ENCODE measurements at regions not wholly inside any gene's neighbourhood (a gene's known extent, or its start where the extent isn't known, plus 50 kb on each side); places are given as distances from the start of the nearest gene placed in this dataset.

DNA sequence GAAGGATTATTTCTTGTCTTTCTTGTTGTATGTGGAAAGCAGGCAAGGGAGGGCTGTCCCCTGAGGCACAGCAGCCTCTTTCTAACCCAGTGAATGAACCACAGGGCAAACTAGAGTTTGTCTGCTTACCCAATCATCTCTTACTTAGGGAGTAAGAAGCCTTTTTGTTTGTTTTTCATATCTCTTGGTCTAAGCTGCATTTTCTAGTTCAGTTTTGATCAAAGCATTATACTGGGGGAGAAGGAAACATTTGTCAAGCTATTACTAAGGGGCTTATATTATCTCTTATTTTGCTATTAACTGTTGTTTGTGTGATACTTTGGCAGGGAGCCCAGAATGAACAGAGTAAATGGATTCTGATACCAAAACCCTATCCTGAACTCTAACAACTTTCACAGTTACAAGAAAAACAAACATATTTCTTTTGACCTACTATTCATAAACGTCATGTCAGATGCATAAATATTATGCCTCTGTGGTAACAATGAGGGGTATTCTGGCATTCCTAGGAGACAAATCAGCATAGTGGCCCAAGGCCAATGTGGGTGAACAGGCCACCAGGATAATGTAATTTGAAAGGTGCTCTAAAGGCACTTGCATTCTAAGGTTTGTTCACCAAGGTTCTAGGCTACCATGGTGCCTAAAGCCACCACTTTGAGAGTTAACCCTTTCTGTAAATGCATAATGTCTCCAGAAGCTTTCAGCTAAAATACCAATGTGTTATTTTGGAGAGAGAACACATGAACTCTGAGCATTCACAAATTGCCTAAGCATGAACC is 271.6 kb upstream of the ZPLD1 start:
- no peak for DNase-seq

DNA sequence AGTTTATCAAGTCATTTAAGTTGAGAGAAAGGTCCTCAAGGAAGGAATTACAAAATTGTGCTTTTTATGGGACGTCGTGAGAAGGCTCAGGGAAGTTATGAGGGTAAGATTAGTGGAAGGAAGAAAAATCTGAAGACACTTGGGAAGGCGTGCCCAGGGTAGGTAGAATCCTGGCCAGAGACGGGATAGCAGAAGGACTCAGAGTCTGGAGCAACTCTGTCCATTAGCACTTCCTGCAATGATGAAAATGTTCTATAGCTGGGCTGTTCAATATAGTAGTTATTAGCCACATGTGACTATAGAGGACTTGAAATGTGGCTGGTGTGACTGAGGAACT is 271.0 kb upstream of the ZPLD1 start:
- DNase-seq = no peak

GRCh38 chr3:102165367-102165766 is 269.4 kb upstream of the ZPLD1 start:
- no peak for DNase-seq

GRCh38 chr3:102169915-102170479 is 264.8 kb upstream of the ZPLD1 start:
- DNase-seq = no peak

GRCh38 chr3:102170545-102170944 is 264.3 kb upstream of the ZPLD1 start:
- DNase-seq = no peak

DNA sequence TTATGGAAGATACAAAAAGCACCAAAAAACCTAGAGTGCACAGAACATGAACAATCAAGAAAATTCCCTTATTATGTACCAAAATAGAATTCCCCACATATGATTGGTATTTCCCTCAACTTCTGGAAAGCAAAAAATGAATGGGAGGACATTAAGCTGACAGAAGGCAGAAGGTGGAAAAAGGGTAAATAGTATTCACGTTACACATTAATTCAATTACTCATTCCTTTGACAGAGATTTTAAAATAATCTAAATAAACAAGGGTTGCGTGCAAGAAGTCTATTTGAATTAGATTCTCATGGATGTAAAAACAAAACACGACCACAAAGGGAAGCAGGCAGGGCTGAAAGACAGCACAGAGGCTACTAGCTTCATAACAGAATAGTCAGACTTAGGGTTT is 260.5 kb upstream of the ZPLD1 start:
- DNase-seq = no peak

GRCh38 chr3:102174832-102175374 is 259.9 kb upstream of the ZPLD1 start:
- DNase-seq = no peak

- no peak for DNase-seq
Measured at GRCh38 chr3:102176333-102177050, 258.3 kb upstream of the ZPLD1 start.

- no peak for DNase-seq
Measured at GRCh38 chr3:102177075-102177755, 257.6 kb upstream of the ZPLD1 start.

GRCh38 chr3:102178817-102179216 is 256.0 kb upstream of the ZPLD1 start:
- DNase-seq = no peak

GRCh38 chr3:102179326-102180177 is 255.3 kb upstream of the ZPLD1 start:
- no peak for DNase-seq

GRCh38 chr3:102180280-102180931 is 254.4 kb upstream of the ZPLD1 start:
- no peak for DNase-seq

- DNase-seq = no peak
Measured at GRCh38 chr3:102181175-102181920, 253.5 kb upstream of the ZPLD1 start.

GRCh38 chr3:102182162-102182561 is 252.7 kb upstream of the ZPLD1 start:
- no peak for DNase-seq

- no peak for DNase-seq
Measured at GRCh38 chr3:102183186-102183585, 251.6 kb upstream of the ZPLD1 start.

GRCh38 chr3:102183623-102184022 is 251.2 kb upstream of the ZPLD1 start:
- DNase-seq = no peak

DNA sequence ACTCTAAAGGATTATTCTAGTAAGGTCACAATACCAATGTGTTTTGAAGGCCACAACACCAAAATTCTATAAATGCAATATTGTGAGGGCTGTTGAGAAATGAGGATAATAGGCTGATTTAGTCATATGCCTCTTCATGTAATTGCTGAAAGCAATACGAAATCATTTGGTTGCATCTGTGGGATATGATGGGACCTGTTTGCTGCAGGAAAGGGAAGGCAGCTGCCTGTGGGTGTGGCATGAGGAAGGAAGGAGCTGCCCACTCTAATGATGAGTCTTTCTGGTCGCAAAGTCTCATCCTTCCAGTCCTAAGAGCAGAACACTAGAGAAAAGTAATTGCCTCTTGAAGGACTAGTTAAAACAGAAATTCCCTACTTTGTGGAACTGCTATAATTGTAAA is 245.3 kb upstream of the ZPLD1 start:
- DNase-seq = no peak

DNA sequence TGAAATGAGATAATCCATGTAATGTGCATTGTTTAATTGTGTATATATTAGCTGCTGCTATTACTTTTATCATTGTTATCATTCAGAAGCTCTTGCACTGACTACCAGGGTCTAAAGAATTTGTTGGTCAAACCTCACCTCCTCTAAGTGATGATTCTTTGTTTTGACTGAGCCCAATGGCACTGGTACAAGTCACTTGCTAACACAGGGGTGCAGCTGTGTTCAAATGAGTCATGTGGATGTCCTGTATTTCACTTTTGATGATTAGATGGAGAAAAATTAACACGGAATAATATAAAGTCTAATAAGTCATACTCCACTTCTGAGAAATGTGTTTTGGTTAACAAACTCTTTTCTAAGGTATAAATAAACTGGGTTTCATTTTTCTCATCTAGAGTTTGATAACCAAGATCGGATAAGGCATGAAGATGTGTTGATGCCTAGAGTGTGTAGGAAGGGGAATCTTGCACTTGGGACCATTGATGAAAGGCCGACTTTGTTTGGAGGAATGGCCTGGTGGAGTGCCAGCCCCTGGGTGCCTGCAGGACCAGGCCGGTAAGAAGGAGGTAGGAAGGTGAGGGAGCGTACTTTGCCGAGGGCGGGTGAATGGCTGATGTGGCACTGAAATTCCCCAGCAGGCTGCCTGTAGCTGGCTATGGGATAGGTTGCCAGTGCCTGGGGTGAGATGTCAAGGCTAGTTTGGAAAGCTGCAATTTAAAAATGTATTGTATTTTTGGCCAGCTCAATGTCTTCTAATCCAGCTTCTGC is 244.7 kb upstream of the ZPLD1 start:
- DNase-seq = no peak

- DNase-seq = no peak
Measured at GRCh38 chr3:102192575-102192974, 242.2 kb upstream of the ZPLD1 start.

DNA sequence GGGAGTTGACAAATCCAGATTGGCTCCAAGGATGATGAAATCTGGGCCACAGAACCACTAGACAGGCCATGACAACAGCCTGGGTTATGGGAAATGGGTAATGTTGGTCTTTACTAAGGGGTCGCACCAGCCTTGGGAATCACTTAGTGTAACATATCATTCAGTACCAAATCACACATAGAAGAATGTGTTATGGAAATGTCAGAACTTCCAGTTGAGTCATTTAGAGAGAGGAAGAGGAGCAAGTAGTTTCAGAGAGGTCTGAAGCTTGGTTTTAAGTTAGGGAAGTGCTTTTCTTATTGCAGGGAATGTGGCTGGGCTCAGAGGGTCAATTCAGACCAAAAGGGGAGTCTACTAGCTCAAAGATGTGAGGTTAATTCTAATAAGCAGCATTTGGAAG is 241.6 kb upstream of the ZPLD1 start:
- DNase-seq = no peak
